WERI-Rb-1 (cell line): ENCODE measurements at regions not wholly inside any gene's neighbourhood (a gene's known extent, or its start where the extent isn't known, plus 50 kb on each side); places are given as distances from the start of the nearest gene placed in this dataset.
A peak's percentile ranks its signal among the peaks of the same experiment; 100 is the strongest.

Experiments
- DNase-seq: peaks from one replicate; pipeline ENCODE4 v3.0.0-alpha.2; 2020
- H3K27ac ChIP-seq: fragments of 250-450 bp; sonication (Bioruptor Pico); 2 replicates; pipeline ENCODE4 v1.5.1; 2020; ENCODE audit warnings: mild to moderate bottlenecking, moderate library complexity
- H3K27me3 ChIP-seq: fragments of 250-450 bp; sonication (Bioruptor Pico); 2 replicates; pipeline ENCODE4 v1.5.1; 2021; ENCODE audit warnings: mild to moderate bottlenecking, low read depth, moderate library complexity; ENCODE audit not compliant: insufficient read depth, severe bottlenecking
- H3K36me3 ChIP-seq: fragments of 250-450 bp; sonication (Bioruptor Pico); 2 replicates; pipeline ENCODE4 v1.5.1; 2020; ENCODE audit warnings: mild to moderate bottlenecking, moderate library complexity
- H3K4me3 ChIP-seq: 2 replicates; pipeline ENCODE4 v1.5.1; 2011; ENCODE audit warnings: low read depth, mild to moderate bottlenecking, control low read depth, low read length
- H3K9me3 ChIP-seq: fragments of 250-450 bp; sonication (Bioruptor Pico); 2 replicates; pipeline ENCODE4 v1.5.1; 2021; ENCODE audit warnings: mild to moderate bottlenecking, moderate library complexity; ENCODE audit not compliant: severe bottlenecking
- CTCF ChIP-seq: IDR thresholded peaks from 2 replicates; pipeline ENCODE4 v1.5.1; 2011; ENCODE audit warnings: low read depth, mild to moderate bottlenecking, control low read depth, inconsistent platforms, low read length

DNA sequence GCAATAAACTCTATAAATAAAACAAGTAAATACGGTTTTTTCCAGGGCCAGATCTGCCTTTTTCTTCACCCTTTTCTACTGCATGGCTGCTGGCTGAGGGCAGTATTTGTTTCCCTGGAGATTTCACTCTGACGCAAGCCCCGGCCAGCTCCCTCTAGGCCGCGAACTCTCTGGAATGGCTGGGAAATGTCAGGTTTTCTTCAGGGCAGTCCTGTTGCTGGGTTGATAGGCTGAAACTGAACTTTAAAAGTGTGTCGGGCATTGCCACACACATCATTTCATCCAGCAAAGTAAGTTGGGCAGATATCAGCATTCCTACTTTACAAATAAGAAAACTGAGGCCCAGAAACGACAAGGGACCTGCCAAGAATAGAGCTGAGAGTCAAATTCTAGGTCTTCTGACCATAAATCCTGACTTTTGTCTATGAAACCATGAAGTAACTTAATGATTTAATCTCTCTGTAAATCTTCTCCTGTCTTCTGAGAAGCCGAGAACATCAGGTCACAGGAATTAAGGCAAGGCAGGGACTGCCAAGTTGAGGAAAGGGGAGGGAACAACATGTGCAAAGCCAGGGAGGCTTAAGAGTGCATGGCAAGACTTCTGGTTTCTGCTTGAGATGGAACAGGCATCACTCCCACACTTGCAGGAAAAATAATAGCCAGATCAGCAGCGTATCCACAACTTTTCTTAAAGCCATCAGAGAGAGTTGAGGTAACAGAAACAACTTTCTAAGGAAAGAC lies 205.0 kb upstream of the CCDC196 start:
- H3K27me3 ChIP-seq = no peaks in the 10 kb centered on the region
- H3K9me3 ChIP-seq = no peaks in the 10 kb centered on the region
- H3K27ac ChIP-seq = no peak overlapping the region
- TF ChIP-seq CTCF = no peak
- peak; percentile 23 for DNase-seq
- no peak overlapping the region for H3K4me3 ChIP-seq
- no peaks in the 10 kb centered on the region for H3K36me3 ChIP-seq

- no peaks in the 10 kb centered on the region for H3K27me3 ChIP-seq
- H3K36me3 ChIP-seq = no peaks in the 10 kb centered on the region
- no peak for DNase-seq
- H3K4me3 ChIP-seq = no peak overlapping the region
- H3K27ac ChIP-seq = no peak overlapping the region
- no peak for TF ChIP-seq CTCF
- H3K9me3 ChIP-seq = no peaks in the 10 kb centered on the region
Measured at GRCh38 chr14:66284346-66284745, 201.8 kb upstream of the CCDC196 start.

GRCh38 chr14:66288511-66288910 lies 197.7 kb upstream of the CCDC196 start:
- no peaks in the 10 kb centered on the region for H3K36me3 ChIP-seq
- DNase-seq = no peak
- no peak overlapping the region for H3K4me3 ChIP-seq
- H3K27me3 ChIP-seq = no peaks in the 10 kb centered on the region
- no peak overlapping the region for H3K27ac ChIP-seq
- H3K9me3 ChIP-seq = no peaks in the 10 kb centered on the region
- no peak for TF ChIP-seq CTCF

DNA sequence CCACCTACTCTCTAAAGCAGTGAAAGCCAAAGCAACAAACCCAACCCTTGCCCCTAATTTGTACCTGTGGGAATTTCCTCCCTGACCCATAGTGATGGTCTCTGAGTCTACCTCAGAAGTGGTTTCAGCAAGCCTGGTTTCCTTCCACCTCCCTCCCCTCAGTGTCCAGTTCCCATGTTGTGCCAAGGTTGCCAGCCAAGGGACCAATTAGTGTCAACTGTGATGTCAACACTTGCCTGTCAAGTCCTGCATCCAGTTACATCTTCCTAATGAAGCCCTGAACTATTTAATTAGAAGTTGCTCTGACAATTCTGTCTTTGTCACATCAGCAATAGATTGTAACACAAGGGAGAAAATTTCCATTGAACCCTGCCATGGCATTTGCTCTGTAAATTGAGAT lies 194.4 kb upstream of the CCDC196 start:
- H3K36me3 ChIP-seq = no peaks in the 10 kb centered on the region

GRCh38 chr14:66293533-66294105 lies 192.6 kb upstream of the CCDC196 start:
- Histone ChIP-seq H3K27ac (no peak overlapping the region), H3K36me3 (no peaks in the 10 kb centered on the region), H3K27me3 (no peaks in the 10 kb centered on the region), H3K4me3 (no peak overlapping the region), H3K9me3 (no peaks in the 10 kb centered on the region)
- no peak for TF ChIP-seq CTCF
- DNase-seq = no peak

More for the DNA sequence above, 194.4 kb upstream of the CCDC196 start:
- Histone ChIP-seq H3K9me3 (no peaks in the 10 kb centered on the region), H3K27me3 (no peaks in the 10 kb centered on the region), H3K4me3 (no peak overlapping the region), H3K27ac (no peak overlapping the region)
- no peak for TF ChIP-seq CTCF
- no peak for DNase-seq

- TF ChIP-seq CTCF = no peak
- Histone ChIP-seq H3K4me3 (no peak overlapping the region), H3K27me3 (no peaks in the 10 kb centered on the region), H3K36me3 (no peaks in the 10 kb centered on the region), H3K9me3 (no peaks in the 10 kb centered on the region), H3K27ac (no peak overlapping the region)
- DNase-seq = no peak
Measured at GRCh38 chr14:66295386-66295785, 190.8 kb upstream of the CCDC196 start.
